Lower leg skin (tissue), 3 donors: ENCODE measurements at regions not wholly inside any gene's neighbourhood (a gene's known extent, or its start where the extent isn't known, plus 50 kb on each side); places are given as distances from the start of the nearest gene placed in this dataset.

Experiments
- CTCF ChIP-seq, 3 donors: fragments of 450-650 bp; IDR thresholded peaks; one replicate each; pipeline ENCODE4 v1.5.1; 2016; ENCODE audit warnings: antibody characterized with exemption in 3 of 3, mild to moderate bottlenecking in 3 of 3, moderate library complexity in 2 of 3
- POLR2A ChIP-seq, 2 donors: fragments of 450-650 bp; IDR thresholded peaks; one replicate each; pipeline ENCODE4 v1.6.1; 2016 to 2017; ENCODE audit warnings: antibody characterized with exemption in 2 of 2, mild to moderate bottlenecking in 1 of 2, moderate library complexity in 1 of 2

- TF ChIP-seq CTCF (IDR thresholded peaks at IDR 0.05) (no peak), POLR2A (IDR thresholded peaks at IDR 0.05) (no peak)
Observed at GRCh38 chr4:26021417-26022345, 107.7 kb downstream of the SMIM20 start.
